ENCODE measurements at regions not wholly inside any gene's neighbourhood (a gene's known extent, or its start where the extent isn't known, plus 50 kb on each side); places are given as distances from the start of the nearest gene placed in this dataset.

DNA sequence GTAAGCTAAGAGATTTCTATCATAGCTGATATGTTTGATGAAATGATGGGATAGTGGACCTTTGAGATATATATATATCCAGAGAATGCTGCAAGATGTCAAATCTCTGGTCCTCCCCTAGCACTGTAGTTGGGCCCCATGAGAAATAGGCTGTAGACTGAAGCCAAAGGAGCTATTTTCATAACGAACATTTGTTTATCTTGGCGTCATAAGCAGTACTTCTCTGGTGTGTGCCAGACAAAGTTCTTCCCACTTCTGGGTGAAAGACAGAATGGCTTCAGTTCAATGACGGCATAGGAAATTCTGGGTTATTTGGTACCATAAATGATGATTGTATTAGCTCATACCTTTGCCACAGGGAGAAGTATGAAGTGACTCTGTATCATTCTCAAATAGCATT, 534.3 kb downstream of the SOX5 start:
- H3F3A ChIP-seq (ENCODE audit: control insufficient read depth, insufficient read depth), result no peaks in the 10 kb centered on the region
- no peaks in the 10 kb centered on the region for H3K9me3 ChIP-seq (ENCODE audit: control insufficient read depth, insufficient read depth, low read length)
- TF ChIP-seq EZH2phosphoT487 (IDR thresholded peaks at IDR 0.05; ENCODE audit: borderline replicate concordance, low read length), result no peak
- TF ChIP-seq, protein P1, sequence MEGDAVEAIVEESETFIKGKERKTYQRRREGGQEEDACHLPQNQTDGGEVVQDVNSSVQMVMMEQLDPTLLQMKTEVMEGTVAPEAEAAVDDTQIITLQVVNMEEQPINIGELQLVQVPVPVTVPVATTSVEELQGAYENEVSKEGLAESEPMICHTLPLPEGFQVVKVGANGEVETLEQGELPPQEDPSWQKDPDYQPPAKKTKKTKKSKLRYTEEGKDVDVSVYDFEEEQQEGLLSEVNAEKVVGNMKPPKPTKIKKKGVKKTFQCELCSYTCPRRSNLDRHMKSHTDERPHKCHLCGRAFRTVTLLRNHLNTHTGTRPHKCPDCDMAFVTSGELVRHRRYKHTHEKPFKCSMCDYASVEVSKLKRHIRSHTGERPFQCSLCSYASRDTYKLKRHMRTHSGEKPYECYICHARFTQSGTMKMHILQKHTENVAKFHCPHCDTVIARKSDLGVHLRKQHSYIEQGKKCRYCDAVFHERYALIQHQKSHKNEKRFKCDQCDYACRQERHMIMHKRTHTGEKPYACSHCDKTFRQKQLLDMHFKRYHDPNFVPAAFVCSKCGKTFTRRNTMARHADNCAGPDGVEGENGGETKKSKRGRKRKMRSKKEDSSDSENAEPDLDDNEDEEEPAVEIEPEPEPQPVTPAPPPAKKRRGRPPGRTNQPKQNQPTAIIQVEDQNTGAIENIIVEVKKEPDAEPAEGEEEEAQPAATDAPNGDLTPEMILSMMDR (IDR thresholded peaks at IDR 0.05; ENCODE audit: low read depth, low read length, poor library complexity, severe bottlenecking), result no peak
- no peaks in the 10 kb centered on the region for H3K27me3 ChIP-seq (ENCODE audit: control insufficient read depth, low read length)
- no peak overlapping the region for H3K4me3 ChIP-seq (ENCODE audit: low read length)
- H4K20me1 ChIP-seq (ENCODE audit: control insufficient read depth, insufficient read depth, low read depth, low read length), result no peaks in the 10 kb centered on the region
- no peak overlapping the region for H3K27ac ChIP-seq (ENCODE audit: low read depth, low read length)
- H3K79me2 ChIP-seq (ENCODE audit: control insufficient read depth, low read length), result no peaks in the 10 kb centered on the region
- no peak overlapping the region for H3K4me2 ChIP-seq (ENCODE audit: low read length)
- no peaks in the 10 kb centered on the region for H3K4me1 ChIP-seq (ENCODE audit: control insufficient read depth, low read length)
- no peaks in the 10 kb centered on the region for H3K9me2 ChIP-seq (replicated peaks; ENCODE audit: control insufficient read depth, low read length)
- no peaks in the 10 kb centered on the region for H3K36me3 ChIP-seq (ENCODE audit: control insufficient read depth, low read length)

DNA sequence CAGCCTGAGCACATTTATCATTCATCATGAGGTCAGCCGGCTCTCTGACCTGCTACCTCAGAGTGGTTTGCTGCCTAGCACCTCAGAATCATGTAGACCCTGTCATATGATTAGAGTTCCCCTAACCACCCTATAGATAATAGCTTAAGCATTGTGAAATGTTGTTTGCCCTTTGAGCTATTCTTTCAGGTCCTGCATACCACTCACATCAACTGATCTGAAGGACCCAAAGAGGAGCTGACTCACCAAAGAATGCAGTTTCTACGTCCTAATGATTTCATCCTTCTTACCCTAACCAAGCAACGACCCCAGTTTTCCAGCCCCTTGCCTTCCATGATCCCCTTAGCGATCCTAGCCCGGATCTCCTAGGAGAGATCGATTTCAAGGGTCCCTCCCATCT, 527.9 kb downstream of the SOX5 start:
- no peaks in the 10 kb centered on the region for H3K4me1 ChIP-seq (ENCODE audit: control insufficient read depth, low read length)
- H3K79me2 ChIP-seq (ENCODE audit: control insufficient read depth, low read length), result no peaks in the 10 kb centered on the region

DNA sequence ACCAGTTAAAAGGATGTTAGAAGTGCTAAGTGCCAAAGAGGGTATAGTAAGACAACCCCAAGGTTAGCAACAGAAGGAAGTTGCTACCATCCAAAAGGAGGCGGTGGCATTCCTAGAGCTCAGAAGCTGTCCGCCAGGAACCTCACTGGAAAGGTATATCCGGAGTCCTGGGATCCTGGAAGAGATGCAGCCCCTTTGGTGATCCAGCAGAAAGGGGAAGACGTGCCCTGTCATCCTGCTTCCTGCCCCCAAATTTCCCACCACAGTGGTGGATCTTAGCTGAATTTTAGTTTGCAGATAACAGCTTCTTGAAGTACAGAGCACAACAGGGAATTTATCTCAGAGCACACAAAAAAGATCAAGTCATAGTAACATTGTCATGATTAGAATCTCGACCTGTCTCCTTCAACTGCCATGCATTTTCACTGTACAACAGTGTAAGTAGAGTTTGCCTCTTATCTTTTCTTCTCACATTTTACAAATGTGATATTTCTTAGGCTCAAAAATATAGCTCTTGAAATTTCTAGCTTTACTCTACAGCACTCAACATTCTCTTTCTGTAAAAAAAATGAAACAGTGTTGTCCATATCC, 526.3 kb downstream of the SOX5 start:
- Histone ChIP-seq H3K9me2 (replicated peaks; ENCODE audit: control insufficient read depth, low read length) (no peaks in the 10 kb centered on the region), H3F3A (ENCODE audit: control insufficient read depth, insufficient read depth) (no peaks in the 10 kb centered on the region), H3K4me3 (ENCODE audit: low read length) (no peak overlapping the region), H3K4me2 (ENCODE audit: low read length) (no peak overlapping the region), H3K36me3 (ENCODE audit: control insufficient read depth, low read length) (no peaks in the 10 kb centered on the region), H3K27ac (ENCODE audit: low read depth, low read length) (no peak overlapping the region), H3K27me3 (ENCODE audit: control insufficient read depth, low read length) (no peaks in the 10 kb centered on the region), H3K4me1 (ENCODE audit: control insufficient read depth, low read length) (no peaks in the 10 kb centered on the region), H3K79me2 (ENCODE audit: control insufficient read depth, low read length) (no peaks in the 10 kb centered on the region), H3K9me3 (ENCODE audit: control insufficient read depth, insufficient read depth, low read length) (no peaks in the 10 kb centered on the region), H4K20me1 (ENCODE audit: control insufficient read depth, insufficient read depth, low read depth, low read length) (no peaks in the 10 kb centered on the region)
- TF ChIP-seq, protein P1 (IDR thresholded peaks at IDR 0.05; ENCODE audit: low read depth, low read length, poor library complexity, severe bottlenecking), result no peak
- TF ChIP-seq EZH2phosphoT487 (IDR thresholded peaks at IDR 0.05; ENCODE audit: borderline replicate concordance, low read length), result no peak

More for the DNA sequence above, 527.9 kb downstream of the SOX5 start:
- Histone ChIP-seq H3K27me3 (ENCODE audit: control insufficient read depth, low read length) (no peaks in the 10 kb centered on the region), H3K9me3 (ENCODE audit: control insufficient read depth, insufficient read depth, low read length) (no peaks in the 10 kb centered on the region), H4K20me1 (ENCODE audit: control insufficient read depth, insufficient read depth, low read depth, low read length) (no peaks in the 10 kb centered on the region), H3K9me2 (replicated peaks; ENCODE audit: control insufficient read depth, low read length) (no peaks in the 10 kb centered on the region), H3K4me2 (ENCODE audit: low read length) (no peak overlapping the region), H3K4me3 (ENCODE audit: low read length) (no peak overlapping the region), H3F3A (ENCODE audit: control insufficient read depth, insufficient read depth) (no peaks in the 10 kb centered on the region), H3K27ac (ENCODE audit: low read depth, low read length) (no peak overlapping the region), H3K36me3 (ENCODE audit: control insufficient read depth, low read length) (no peaks in the 10 kb centered on the region)
- TF ChIP-seq, protein P1 (IDR thresholded peaks at IDR 0.05; ENCODE audit: low read depth, low read length, poor library complexity, severe bottlenecking), result no peak
- no peak for TF ChIP-seq EZH2phosphoT487 (IDR thresholded peaks at IDR 0.05; ENCODE audit: borderline replicate concordance, low read length)
